Renal pelvis (tissue), 1 donor: ENCODE measurements at regions not wholly inside any gene's neighbourhood (a gene's known extent, or its start where the extent isn't known, plus 50 kb on each side); places are given as distances from the start of the nearest gene placed in this dataset.

Experiments
- DNase-seq: peaks from one replicate; pipeline ENCODE4 v3.0.0-alpha.2; 2013

DNA sequence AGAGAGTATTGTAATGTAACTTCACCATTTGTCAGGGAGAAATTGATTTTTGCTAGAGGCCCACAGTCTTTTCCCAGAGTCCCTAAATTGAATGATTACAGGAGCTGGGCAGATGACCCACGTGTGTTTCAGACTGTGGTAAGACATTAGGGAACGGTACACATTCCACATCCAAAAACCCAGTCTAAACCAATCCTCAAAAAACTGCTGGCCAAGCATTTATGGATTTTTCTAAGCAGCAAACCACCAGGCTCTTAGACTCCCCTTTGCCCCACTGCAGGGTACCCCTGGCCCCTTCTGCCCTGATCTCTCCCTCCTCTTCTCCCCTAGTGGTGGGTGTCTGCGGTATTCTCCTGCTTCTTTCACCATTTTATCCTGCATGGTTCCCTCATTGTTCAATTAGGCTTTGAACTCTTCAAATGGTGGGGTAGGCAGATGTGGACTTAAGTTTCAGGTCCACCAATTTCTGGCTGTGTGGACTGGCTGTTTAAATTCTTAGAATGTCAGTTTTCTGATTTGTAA, 135.5 kb upstream of the SORCS3 start:
- DNase-seq, result no peak

DNA sequence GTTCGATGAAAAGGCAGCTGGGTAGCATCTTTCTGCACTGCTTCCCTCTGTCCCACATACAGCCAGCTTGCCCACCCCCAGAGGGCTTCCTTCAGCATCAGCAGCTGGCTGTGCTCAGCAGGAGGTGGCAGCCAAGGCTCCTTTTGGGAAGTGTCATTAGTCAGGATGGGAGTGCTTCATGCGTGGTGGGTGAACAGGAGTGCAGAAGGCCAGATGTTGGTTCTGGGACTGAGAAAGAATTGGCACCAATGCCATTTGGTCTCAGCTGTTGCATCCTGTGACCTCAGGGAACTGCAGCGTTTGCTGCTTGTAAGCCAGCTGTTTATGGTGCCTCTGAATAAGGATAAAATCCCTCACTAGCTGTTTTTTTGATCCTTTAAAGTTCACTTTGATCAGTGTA, 131.1 kb upstream of the SORCS3 start:
- DNase-seq, result no peak

DNA sequence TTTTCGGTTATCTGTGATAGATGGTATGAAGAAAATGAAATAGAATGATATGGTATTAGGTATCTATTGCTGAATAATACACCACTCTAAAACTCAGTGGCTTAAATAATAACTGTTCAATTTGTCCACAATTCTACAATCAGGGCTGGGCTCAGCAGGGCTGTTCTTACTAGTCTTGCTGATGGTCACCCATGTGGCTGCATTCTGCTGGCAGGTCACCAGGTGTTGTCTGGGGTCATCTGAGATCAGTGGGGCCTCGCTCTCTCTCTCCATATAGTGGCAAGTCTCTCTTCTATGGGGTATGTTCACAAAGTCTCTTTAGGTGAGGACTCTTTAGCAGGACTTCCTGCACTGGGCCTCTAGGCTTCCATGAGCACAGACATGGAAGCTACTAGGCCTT, 130.4 kb upstream of the SORCS3 start:
- no peak for DNase-seq

DNA sequence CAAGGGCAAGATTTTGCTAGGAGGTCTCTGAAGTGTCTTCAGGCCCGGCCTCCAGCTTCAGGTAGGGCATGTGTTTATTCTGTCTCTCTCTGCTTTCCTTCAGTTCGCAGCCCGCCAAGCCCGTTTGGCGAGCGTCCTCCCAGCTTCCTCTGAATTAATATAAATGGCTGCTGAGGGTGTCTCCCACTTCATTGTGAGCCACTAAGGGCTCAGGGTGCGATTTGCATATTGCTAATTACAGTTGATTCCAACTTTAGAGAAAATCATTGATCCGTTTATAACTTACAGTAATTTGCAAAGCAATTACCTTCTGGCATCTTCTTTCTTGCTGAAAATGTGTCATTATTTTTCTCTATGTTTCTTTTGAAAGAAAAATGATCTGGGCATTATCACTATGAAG, 128.3 kb upstream of the SORCS3 start:
- no peak for DNase-seq

DNA sequence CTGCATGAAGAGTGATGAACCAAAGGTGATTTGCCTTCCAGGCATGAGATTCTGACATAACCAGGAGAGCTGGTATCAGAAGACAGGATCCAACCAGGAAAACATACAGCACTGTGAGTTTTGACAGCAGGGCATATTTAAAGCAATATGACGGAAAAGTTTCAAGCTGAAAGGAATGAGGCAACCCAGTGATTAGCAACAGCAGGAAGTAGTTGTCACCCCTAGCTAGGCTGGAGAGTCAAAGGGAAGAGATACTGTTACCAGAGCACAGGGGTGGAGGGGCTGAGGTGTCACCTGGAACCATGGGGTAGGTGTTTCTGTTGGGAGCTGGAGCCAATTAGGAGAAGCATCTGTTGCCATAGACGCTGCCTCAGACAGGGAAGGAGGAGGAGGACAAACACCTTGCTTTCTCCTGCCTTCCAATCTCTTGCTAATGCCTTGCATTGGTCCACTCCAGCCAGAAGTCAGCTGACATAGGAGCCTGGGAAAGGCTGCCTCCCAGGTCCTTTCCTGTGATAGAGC, 125.4 kb upstream of the SORCS3 start:
- DNase-seq, result no peak

DNA sequence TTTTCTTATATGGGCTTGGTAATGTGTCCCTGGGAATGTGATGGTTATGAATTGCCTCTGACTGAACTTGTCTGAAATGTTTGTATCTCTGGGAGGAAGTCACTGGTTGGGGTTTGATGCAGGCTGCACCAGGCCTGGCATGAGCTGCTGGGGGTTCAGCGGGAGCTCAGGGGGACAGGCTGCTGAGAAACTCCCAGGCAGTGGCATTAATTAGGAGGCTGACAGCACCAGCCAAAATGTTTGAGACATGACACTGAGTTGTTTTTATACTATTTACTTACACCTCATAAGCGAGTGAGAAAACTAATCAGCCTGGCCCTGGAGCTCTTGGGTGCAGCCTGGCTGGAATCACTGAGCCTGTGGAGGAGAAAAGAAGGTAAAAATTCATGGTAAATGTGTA, 124.1 kb upstream of the SORCS3 start:
- DNase-seq, result no peak

DNA sequence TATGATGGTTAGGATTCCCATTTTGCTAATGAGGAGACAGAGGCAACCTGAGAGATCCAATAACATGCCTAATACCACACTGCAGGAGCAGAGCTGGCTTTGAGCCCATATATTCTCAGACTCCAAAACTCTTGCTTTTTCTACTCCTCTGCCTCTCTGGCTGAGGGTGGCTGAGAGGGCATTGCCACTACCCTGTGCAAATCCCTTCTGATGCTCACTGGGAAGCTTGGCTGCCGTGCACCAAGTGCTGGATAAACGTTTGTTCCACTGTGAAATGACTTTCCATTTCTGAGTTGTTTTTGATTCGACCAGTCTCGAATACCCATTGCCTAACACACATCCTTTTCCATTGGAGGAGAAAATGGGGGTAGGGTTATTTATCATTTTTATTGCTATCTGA, 123.1 kb upstream of the SORCS3 start:
- no peak for DNase-seq

DNA sequence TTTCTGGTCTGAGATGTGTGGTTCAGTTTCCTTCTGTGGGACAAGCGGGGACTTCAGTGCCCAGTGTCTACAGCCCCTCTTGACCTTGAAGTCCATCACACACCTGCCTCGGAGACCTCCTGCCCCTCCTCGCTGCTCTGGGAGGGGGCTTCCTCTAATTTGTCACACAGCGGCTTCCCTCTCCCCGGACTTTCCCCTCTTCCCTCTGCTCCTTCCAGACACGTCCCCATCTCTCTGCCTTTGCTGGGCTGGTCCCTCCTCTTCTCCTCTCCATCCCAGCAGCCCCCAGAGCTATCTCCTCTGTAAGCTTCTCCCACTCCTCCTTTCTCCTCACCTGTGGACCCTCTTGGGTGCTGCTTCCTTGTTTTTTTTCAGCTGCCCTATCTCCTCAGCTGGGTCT, 122.2 kb upstream of the SORCS3 start:
- DNase-seq, result no peak

DNA sequence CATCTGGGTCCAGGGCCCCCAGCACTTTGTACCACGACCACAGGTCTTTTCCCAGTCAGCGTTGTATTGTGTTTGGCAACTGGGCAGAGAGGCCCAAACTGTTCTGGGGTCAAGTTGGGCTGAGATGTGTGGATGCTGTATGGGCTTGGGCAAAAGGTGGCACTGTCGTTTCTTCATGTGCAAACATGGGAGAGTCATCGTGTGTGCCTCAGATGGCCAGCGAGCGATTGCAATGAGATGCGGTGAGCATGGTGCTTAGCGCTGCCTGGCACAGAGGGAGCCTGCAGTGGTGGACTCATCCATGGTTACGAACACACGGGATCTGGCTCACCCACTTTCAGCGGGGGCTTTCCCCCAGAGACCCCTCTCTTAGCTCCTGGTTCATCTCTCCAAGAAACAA, 120.4 kb upstream of the SORCS3 start:
- DNase-seq, result no peak

DNA sequence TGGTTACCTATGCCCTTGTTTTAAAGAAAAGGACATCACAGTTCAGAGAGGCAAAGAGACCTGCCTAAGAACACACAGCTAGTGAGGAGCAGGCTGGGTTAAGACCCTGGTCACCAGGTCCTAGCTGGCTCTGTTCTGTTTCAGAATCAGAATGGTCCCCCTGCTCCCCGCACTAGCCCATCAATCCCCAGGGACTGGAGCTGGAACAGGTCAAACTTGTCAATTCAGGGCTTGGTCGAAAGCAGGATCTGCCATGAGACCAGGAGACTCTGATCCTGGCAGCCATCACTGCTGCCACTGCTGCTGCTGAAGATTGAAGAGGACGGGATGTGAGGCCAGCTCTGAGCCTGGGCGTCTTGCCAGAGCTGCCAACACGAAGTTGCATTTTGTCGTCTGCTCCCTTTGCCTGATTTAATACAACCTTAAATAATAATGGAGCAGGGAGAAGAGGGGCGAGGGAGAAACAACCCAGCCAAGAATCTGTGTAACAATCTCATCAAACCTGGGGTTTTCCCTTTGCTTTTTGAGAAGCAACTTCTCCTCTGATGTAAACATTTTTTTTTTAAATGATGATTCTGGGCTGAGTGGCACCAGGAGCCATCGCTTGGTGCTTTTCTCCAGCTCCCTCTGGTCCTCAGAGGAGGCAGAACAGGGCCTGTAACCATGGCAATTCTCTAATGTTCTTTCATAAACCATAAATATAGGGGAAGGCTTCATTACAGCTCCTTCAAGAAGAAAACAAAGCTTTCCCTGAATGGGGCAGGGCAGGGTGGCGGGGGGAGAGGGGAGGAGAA, 119.0 kb upstream of the SORCS3 start:
- DNase-seq, result no peak

DNA sequence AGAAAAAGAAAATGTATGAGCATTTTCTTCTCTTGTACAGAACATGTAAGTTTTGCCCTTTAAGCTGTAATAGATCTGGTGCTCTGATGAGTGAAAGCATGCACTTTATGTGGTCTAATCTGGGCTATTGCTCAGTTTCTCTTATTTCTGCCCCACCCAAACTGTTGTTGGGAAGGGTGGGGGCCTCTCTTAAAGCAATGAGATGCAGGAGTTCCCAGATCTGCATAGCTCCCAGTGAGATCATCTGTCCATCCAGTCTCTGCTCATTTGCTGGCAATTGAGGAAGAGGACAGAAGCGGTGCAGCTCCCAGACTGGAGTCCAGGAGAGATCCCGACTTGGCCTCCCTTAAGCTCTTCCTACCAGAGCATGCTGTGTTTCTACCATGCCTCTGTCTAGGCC, 114.9 kb upstream of the SORCS3 start:
- no peak for DNase-seq

DNA sequence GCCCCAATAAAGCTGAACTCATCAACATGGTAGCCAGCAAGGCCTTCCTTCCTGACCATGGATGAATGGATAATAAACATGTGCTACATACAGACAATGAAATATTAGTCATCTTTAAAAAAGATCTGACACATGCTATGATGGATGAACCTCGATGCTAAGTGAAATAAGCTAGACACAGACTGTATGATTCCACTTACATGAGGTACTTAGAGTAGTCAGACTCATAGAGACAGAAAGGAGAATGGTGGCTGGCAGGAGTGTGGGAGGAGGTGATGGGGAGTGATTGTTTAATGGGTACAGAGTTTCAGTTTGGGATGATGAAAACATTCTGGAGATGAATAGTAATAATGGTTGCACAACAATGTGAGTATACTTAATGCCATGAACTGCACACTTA, 114.1 kb upstream of the SORCS3 start:
- no peak for DNase-seq

DNA sequence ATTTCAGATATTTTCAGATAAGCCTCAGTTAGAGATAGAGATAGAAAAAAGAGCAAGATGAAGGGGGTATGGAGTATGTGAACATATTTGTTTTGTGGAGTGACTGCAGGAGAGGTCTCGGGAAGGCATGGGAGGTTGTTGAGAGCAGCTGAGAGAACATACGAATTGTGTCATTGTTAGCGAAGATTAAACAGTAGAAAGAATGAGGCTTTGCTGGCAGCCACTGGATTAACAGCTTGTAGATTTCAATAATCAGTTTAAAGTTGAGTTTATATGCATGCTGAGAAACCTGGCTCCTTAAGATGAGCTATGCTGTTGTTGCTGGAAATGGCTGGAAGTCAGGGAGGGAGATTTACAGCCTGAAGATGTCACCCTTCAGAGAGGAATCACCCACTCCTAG, 100.9 kb upstream of the SORCS3 start:
- peak; percentile 23 for DNase-seq

DNA sequence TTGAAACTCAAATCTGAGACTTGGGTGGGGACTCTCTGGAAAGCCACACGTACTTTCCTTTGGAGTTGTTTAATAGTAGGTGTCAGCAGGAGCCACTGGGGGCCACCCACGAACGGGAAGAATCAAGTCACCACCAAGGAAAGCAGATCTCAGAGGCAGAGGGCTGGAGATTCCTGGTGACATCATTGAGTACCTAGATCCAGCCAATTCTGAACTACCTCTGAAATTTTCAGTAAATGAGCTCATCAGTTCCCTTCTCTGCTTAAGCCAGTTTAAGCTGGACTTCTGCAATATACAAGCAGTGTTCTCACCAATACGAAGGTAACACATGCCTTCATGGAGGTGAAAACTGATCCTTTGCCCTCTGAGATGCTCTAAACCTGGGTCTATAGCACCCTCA, 99.3 kb upstream of the SORCS3 start:
- DNase-seq, result no peak

DNA sequence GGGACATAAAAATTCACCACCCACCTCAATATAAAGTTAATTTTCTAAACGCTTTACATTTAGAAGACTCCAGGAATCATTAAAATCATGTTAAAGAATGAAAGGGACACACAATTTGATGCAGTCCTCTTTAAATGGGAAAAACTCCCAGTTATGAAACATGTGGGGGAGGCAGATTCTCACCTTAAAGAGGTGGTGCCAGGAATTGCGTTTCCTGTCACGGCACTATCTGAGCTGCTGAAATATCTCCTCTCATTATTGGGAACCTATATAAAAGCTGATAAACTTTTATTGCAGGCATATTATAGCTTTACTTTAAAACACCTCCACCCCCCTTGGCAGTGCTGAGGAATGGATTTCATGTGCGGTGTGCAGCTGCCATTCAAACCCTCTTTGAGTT, 94.8 kb upstream of the SORCS3 start:
- DNase-seq, result no peak

DNA sequence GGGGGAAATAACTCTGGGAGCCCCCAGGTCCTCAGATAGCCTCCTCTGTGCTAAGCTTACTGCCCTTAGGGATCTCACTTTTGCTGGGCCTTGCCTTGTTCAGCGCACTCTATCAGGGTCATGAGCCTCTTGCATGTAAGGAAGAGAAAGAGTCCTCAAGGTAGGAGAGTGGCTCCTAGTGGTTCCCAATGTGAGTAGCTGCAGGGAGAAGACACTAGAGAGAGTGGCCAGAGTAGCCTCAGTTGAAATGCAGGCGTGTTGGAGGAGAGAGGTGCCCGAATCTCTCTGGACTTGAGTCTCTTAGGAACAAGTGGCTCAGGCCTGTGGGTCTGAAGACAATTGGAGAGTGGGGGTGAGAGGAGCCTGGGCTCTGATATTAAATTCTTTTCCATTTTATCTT, 94.3 kb upstream of the SORCS3 start:
- DNase-seq, result no peak

DNA sequence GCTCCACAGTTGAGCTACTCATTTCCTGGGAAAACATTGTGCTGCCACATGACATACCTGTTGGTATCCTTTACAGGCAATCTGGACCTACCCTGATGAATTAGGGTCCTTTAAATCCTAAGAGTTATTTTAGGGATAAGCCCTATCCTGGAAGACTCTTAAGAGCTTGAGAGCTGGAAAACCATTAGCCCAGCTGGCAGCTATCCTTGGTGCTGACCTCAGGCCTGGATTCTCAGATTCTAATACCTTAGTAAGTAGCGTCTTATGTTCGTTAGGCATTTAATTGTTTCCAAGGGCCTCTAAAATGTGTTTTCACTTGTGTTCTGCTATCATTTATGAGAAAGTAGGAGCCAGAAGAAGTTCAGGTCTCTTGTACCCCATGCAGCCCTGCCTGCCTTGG, 93.0 kb upstream of the SORCS3 start:
- peak; percentile 38 for DNase-seq

DNA sequence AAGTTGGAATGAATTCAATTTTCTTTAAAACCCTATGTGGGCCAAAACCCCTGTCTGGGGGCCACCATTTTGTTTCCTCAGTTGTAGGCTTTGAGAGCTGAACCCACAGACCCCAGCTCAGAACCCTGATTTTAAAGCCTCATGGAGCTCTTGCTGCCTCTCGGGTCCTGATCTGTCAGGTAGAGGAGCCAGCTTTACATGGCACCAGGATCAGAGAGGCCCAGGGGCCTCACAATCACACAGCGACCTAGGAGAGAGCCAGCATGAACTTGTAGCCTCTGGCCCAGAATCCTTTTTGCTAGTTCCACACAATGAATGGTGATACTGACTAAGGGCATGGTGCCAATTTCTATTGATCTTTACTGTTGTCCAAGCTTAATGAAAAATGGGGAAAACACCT, 84.3 kb upstream of the SORCS3 start:
- no peak for DNase-seq

DNA sequence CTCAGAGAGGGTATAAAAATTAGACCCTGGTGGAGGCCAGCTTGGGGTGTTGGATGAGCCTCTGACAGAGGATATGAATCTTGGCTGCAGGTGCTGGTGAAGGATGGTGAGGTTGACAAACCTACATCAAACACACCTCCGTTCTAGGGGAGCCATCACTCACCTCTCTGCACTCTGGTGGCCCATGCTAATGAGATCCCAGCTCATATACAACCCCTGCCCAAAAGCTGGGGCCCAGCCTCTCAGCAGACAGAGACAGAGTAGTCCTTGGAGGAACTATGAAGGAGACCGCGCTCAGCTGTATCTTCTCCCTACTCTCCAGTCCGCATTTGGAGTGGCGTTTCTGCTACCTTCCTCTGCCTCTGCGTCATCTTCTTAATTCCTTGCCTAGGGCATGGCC, 83.1 kb upstream of the SORCS3 start:
- DNase-seq, result no peak

DNA sequence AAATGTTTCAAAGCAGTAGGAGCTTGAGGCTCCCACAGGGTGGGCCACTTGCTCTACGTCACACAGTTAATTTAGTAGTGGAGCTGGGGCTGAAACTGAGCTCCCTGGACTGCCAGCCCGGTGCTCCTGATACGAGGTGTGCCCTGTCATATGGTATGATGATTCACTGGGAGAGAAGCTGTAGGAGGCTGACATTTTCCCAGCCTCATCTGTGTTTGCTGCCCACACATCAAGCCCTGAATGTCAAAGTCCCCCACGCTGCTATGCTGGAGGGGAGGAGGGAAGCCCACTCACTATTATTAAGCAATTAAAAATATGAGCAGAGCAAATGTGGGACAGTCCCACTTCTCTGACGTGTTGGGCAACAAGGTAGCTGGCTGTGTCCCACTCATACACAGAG, 81.2 kb upstream of the SORCS3 start:
- DNase-seq, result no peak

DNA sequence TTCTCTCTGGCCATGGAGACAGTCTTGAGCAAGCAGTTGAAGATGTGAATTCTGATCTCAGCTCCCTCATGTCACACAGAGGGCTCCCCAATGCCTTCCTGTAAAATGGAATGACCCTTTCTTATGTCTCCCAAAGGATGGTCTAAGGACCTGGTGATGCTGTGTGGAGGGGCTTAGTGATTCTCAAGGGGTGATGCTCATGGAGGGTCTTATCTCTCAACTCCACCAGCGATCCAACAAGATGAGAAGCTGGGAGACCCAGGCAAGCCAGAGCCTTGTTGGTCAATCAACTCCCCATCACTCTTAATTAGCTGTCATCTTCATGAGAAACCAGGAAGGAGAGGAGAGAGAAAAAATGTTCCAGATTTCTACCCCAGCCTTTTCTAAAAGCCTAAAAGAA, 78.0 kb upstream of the SORCS3 start:
- DNase-seq, result no peak

DNA sequence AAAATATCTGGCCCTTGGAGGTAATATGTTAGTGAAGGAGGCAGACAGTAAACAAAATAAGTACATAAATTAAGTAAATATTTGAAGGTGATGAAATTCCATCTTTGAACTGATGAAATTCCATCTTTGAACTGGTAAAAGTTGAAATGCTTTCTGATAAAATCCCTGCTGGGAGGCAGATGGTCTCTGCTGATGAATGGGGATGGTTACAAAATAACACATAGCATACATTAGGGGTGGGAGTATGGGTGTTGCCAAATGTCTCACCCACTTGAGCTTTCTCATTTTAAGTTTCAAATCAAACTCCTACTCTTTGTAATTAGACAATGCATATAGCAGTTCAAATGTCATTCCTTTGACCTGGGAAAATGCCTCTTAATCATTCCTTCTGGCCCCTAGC, 77.5 kb upstream of the SORCS3 start:
- DNase-seq, result no peak

DNA sequence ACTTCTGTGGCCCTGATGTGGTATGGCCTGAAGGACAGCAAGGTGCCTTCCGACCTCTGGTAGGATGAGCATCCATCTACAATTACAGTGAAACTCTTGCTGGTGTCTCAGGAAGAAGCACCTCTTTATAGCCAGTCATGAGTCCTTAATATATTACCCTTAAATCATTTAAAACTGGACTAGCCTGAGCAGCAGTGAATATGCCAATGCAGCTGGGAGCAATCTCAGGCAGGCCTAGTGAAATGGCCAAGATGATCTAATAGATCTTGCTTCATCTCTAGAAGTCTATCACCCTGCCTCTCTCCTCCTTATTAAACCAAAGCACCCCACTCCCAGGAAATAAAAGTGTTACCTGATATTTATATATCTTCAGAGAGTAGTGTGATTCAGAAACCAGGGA, 66.7 kb upstream of the SORCS3 start:
- DNase-seq, result no peak

DNA sequence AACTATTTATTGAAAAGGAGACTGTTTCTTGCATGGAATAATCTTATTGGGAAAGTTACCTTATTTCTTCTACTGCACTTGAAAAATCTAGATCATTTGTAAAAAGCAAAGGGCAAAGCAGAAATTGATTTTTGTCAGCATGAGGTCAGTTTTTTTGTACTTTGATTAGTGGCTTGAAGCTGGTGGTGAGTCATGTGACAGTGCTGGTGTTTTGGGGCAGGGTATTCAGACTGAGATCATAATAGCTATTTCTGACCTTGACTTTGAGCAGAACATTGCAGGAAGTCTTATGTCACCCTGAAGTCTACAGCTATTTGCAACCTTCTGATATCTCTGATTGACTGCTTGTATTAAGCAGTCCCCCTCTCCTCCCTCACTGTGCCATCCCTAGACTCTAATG, 66.3 kb upstream of the SORCS3 start:
- DNase-seq, result no peak
